NCI-H69 (cell line): ENCODE measurements at regions not wholly inside any gene's neighbourhood (a gene's known extent, or its start where the extent isn't known, plus 50 kb on each side); places are given as distances from the start of the nearest gene placed in this dataset.

Experiments
- DNase-seq: peaks from one replicate; lab custom pipeline; 2025; lab: John Stamatoyannopoulos, UW

- DNase-seq, result no peak
Measured at GRCh38 chr2:59985923-59986322, 567.5 kb downstream of the BCL11A start.

- DNase-seq, result peak; percentile 16
Measured at GRCh38 chr2:59974051-59974766, 579.2 kb downstream of the BCL11A start.

GRCh38 chr2:59969161-59969560 lies 584.3 kb downstream of the BCL11A start:
- DNase-seq, result no peak

GRCh38 chr2:59968441-59968840 lies 585.0 kb downstream of the BCL11A start:
- DNase-seq, result no peak

- no peak for DNase-seq
Measured at GRCh38 chr2:59967691-59968090, 585.8 kb downstream of the BCL11A start.

- no peak for DNase-seq
Measured at GRCh38 chr2:59963157-59963556, 590.3 kb downstream of the BCL11A start.

GRCh38 chr2:59961746-59962145 lies 591.7 kb downstream of the BCL11A start:
- DNase-seq, result no peak

- no peak for DNase-seq
Measured at GRCh38 chr2:59959944-59960343, 593.5 kb downstream of the BCL11A start.

GRCh38 chr2:59957504-59957903 lies 596.0 kb downstream of the BCL11A start:
- no peak for DNase-seq

GRCh38 chr2:59956981-59957380 lies 596.5 kb downstream of the BCL11A start:
- no peak for DNase-seq

GRCh38 chr2:59947917-59948541 lies 605.4 kb downstream of the BCL11A start:
- DNase-seq, result no peak

GRCh38 chr2:59947209-59947608 lies 606.2 kb downstream of the BCL11A start:
- no peak for DNase-seq

- no peak for DNase-seq
Measured at GRCh38 chr2:59939236-59939635, 614.2 kb downstream of the BCL11A start.

- no peak for DNase-seq
Measured at GRCh38 chr2:59938181-59938580, 615.3 kb downstream of the BCL11A start.

GRCh38 chr2:59936048-59936447 lies 617.4 kb downstream of the BCL11A start:
- peak; percentile 11 for DNase-seq

GRCh38 chr2:59935005-59935404 lies 618.4 kb downstream of the BCL11A start:
- no peak for DNase-seq

GRCh38 chr2:59933948-59934347 lies 619.5 kb downstream of the BCL11A start:
- no peak for DNase-seq

GRCh38 chr2:59932341-59932740 lies 621.1 kb downstream of the BCL11A start:
- peak; percentile 17 for DNase-seq

GRCh38 chr2:59930430-59930829 lies 623.0 kb downstream of the BCL11A start:
- peak; percentile 16 for DNase-seq

- no peak for DNase-seq
Measured at GRCh38 chr2:59926731-59927130, 626.7 kb downstream of the BCL11A start.

GRCh38 chr2:59925321-59925720 lies 628.1 kb downstream of the BCL11A start:
- no peak for DNase-seq

- no peak for DNase-seq
Measured at GRCh38 chr2:59924346-59924745, 629.1 kb downstream of the BCL11A start.

GRCh38 chr2:59922450-59922849 lies 631.0 kb downstream of the BCL11A start:
- no peak for DNase-seq

- no peak for DNase-seq
Measured at GRCh38 chr2:59921743-59922142, 631.7 kb downstream of the BCL11A start.
